Endodermal cell (in vitro differentiated cells): ENCODE measurements at regions not wholly inside any gene's neighbourhood (a gene's known extent, or its start where the extent isn't known, plus 50 kb on each side); places are given as distances from the start of the nearest gene placed in this dataset.

Experiments used
- DNase-seq: peaks from one replicate; pipeline ENCODE4 v3.0.0-alpha.2; 2017
- H3K27ac ChIP-seq: 2 replicates; pipeline ENCODE4 v1.5.1; 2013; ENCODE audit warnings: mild to moderate bottlenecking, low read depth, low read length, moderate library complexity
- H3K27me3 ChIP-seq: 2 replicates; pipeline ENCODE4 v1.6.1; 2013; ENCODE audit warnings: mild to moderate bottlenecking, low read length, moderate library complexity; ENCODE audit not compliant: insufficient read depth, control insufficient read depth, poor library complexity, severe bottlenecking
- H3K36me3 ChIP-seq: 2 replicates; pipeline ENCODE4 v1.7.0; 2013; ENCODE audit warnings: mild to moderate bottlenecking, low read length, moderate library complexity; ENCODE audit not compliant: control insufficient read depth, insufficient read depth
- H3K4me1 ChIP-seq: one replicate; pipeline ENCODE4 v1.7.0; 2013; ENCODE audit warnings: low read length; ENCODE audit not compliant: control insufficient read depth, insufficient read depth
- H3K4me3 ChIP-seq: 2 replicates; pipeline ENCODE4 v1.5.1; 2013; ENCODE audit warnings: mild to moderate bottlenecking, low read length, moderate library complexity
- H3K9ac ChIP-seq: 2 replicates; pipeline ENCODE4 v1.6.1; 2013; ENCODE audit warnings: mild to moderate bottlenecking, low read length, moderate library complexity; ENCODE audit not compliant: poor library complexity, severe bottlenecking; ENCODE audit errors: extremely low read depth
- H3K9me3 ChIP-seq: 2 replicates; pipeline ENCODE4 v1.6.1; 2013; ENCODE audit warnings: mild to moderate bottlenecking, low read length, moderate library complexity; ENCODE audit not compliant: control insufficient read depth
- H3K27ac Mint-ChIP-seq: 2 replicates; pipeline ENCODE4 v1.8.0; 2020; ENCODE audit warnings: mixed read lengths
- H3K27me3 Mint-ChIP-seq: 2 replicates; pipeline ENCODE4 v1.8.0; 2021; ENCODE audit warnings: mild to moderate bottlenecking, mixed read lengths; ENCODE audit not compliant: insufficient read depth
- H3K36me3 Mint-ChIP-seq: 2 replicates; pipeline ENCODE4 v1.8.0; 2020; ENCODE audit warnings: low read depth, mixed read lengths
- H3K4me1 Mint-ChIP-seq: 2 replicates; pipeline ENCODE4 v1.8.0; 2020; ENCODE audit warnings: mixed read lengths
- H3K4me3 Mint-ChIP-seq: 2 replicates; pipeline ENCODE4 v1.8.0; 2020; ENCODE audit warnings: mild to moderate bottlenecking, moderate library complexity, mixed read lengths
- H3K9me3 Mint-ChIP-seq: 2 replicates; pipeline ENCODE4 v1.8.0; 2020; ENCODE audit warnings: mild to moderate bottlenecking, mixed read lengths
- CTCF ChIP-seq: fragments of 200-600 bp; sonication (generic); conservative IDR thresholded peaks from 2 replicates; pipeline ENCODE4 v1.5.0; 2021; ENCODE audit warnings: antibody characterized with exemption, mild to moderate bottlenecking
- WGBS, 2 experiments: methylation state at CpG; one replicate each; pipeline versions ENCODE4 v1.1.5 to v1.1.7; 2013; ENCODE audit warnings: missing lambda C conversion rate in 2 of 2, mixed read lengths in 1 of 2; ENCODE audit not compliant: insufficient coverage in 1 of 2, insufficient read length in 1 of 2; 5-methylcytosine and 5-hydroxymethylcytosine counted together

- Histone ChIP-seq H3K27me3 (peaks cover 25% of the 10 kb centered on the region), H3K4me3 (no peak overlapping the region), H3K36me3 (no peaks in the 10 kb centered on the region), H3K9ac (no peak overlapping the region), H3K27ac (peak overlapping the region; percentile 40), H3K4me1 (no peaks in the 10 kb centered on the region), H3K9me3 (no peaks in the 10 kb centered on the region)
- DNase-seq = no peak
- no peak for TF ChIP-seq CTCF
- 29 to 30% methylated on average over 3 of the region's 3 CpGs for WGBS, 2 experiments
- H3K4me1 Mint-ChIP-seq = peaks cover 15% of the 10 kb centered on the region
- H3K9me3 Mint-ChIP-seq = no peaks in the 10 kb centered on the region
- H3K27me3 Mint-ChIP-seq = peaks cover 44% of the 10 kb centered on the region
- no peaks in the 10 kb centered on the region for H3K36me3 Mint-ChIP-seq
- no peak overlapping the region for H3K4me3 Mint-ChIP-seq
- H3K27ac Mint-ChIP-seq = no peak overlapping the region
Observed at GRCh38 chr11:112806876-112807275, 154.3 kb upstream of the NCAM1 start.

- 100% methylated on average over 1 of the region's 2 CpGs for WGBS, 2 experiments
- H3K9me3 ChIP-seq = no peaks in the 10 kb centered on the region
- Mint-ChIP-seq H3K4me3 (no peak overlapping the region), H3K9me3 (no peaks in the 10 kb centered on the region), H3K36me3 (no peaks in the 10 kb centered on the region), H3K27me3 (peaks cover 54% of the 10 kb centered on the region), H3K4me1 (peaks cover 15% of the 10 kb centered on the region), H3K27ac (no peak overlapping the region)
- peaks cover 25% of the 10 kb centered on the region for H3K27me3 ChIP-seq
- no peak overlapping the region for H3K27ac ChIP-seq
- H3K36me3 ChIP-seq = no peaks in the 10 kb centered on the region
- H3K9ac ChIP-seq = no peak overlapping the region
- DNase-seq = no peak
- H3K4me1 ChIP-seq = no peaks in the 10 kb centered on the region
- TF ChIP-seq CTCF = no peak
- H3K4me3 ChIP-seq = no peak overlapping the region
Observed at GRCh38 chr11:112809429-112809828, 151.8 kb upstream of the NCAM1 start.

GRCh38 chr11:112810951-112811350 is 150.3 kb upstream of the NCAM1 start:
- DNase-seq = no peak
- Mint-ChIP-seq H3K4me3 (no peak overlapping the region), H3K4me1 (peaks cover 11% of the 10 kb centered on the region), H3K9me3 (no peaks in the 10 kb centered on the region), H3K27me3 (peaks cover 64% of the 10 kb centered on the region), H3K36me3 (no peaks in the 10 kb centered on the region), H3K27ac (no peak overlapping the region)
- no peaks in the 10 kb centered on the region for H3K9me3 ChIP-seq
- no peaks in the 10 kb centered on the region for H3K36me3 ChIP-seq
- H3K9ac ChIP-seq = no peak overlapping the region
- no peaks in the 10 kb centered on the region for H3K4me1 ChIP-seq
- peaks cover 22% of the 10 kb centered on the region for H3K27me3 ChIP-seq
- TF ChIP-seq CTCF = no peak
- WGBS, 2 experiments = 30% methylated on average over 2 of the region's 2 CpGs; no CpG with 5 or more reads in 1 of the 2 experiments
- no peak overlapping the region for H3K27ac ChIP-seq
- H3K4me3 ChIP-seq = no peak overlapping the region
